ENCODE measurements at regions not wholly inside any gene's neighbourhood (a gene's known extent, or its start where the extent isn't known, plus 50 kb on each side); places are given as distances from the start of the nearest gene placed in this dataset.

DNA sequence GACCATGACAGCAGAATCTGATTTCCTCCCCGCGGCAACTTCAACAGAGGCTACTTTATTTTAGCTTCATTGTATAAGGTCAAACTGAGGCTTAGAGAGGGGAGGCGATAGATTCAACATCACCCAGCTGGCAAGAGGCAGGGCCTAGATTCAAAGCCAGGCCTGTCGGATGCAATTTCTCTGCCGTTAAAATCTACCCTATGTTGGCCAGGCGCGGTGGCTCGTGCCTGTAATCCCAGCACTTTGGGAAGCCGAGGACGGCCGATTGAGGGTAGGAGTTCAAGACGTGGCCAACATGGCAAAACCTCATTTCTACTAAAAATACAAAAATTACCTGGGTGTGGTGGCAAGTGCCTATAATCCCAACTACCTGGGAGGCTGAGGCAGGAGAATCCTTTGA is 182.2 kb downstream of the BCOR start:
- Mint-ChIP-seq H3K27me3 (ENCODE audit: low read depth in 3 of 3) (peaks cover 1 to 8% (median 3%) of the 10 kb centered on the region in 3 donors), H3K9me3 (no peaks in the 10 kb centered on the region), H3K4me1 (no peaks in the 10 kb centered on the region), H3K4me3 (no peak overlapping the region), H3K27ac (no peak overlapping the region), H3K36me3 (no peaks in the 10 kb centered on the region)
- no peak for DNase-seq

DNA sequence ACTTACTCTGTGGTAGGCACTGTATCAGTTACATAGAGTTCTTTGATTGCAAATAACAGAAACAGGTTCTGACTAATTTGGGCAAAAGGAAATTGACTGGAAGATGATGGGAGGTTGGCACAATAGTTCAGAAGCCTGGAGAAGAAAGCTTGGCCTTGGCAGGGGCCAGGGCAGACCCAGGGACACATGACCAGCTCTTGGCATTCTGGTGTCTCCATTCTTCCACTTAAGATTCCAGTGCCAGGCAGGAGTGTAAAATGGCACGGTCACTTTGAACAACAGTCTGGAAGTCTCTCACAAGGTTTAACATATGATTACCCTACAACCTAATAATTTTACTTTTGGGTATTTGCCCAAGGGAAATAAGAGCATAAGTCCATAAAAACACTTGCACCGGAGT is 175.9 kb downstream of the BCOR start:
- H3K4me3 Mint-ChIP-seq, result no peak overlapping the region
- no peaks in the 10 kb centered on the region for H3K36me3 Mint-ChIP-seq
- H3K27ac Mint-ChIP-seq, result peak overlapping the region in 1 of 6 donors; percentile 12

GRCh38 chrX:39922488-39922887 is 175.3 kb downstream of the BCOR start:
- Mint-ChIP-seq H3K9me3 (no peaks in the 10 kb centered on the region), H3K27me3 (ENCODE audit: low read depth in 3 of 3) (peaks cover 0 to 9% (median 2%) of the 10 kb centered on the region in 3 donors), H3K27ac (no peak overlapping the region), H3K36me3 (no peaks in the 10 kb centered on the region), H3K4me1 (no peaks in the 10 kb centered on the region), H3K4me3 (no peak overlapping the region)
- no peak for DNase-seq

More for the DNA sequence above, 175.9 kb downstream of the BCOR start:
- no peak for DNase-seq
- no peaks in the 10 kb centered on the region for H3K4me1 Mint-ChIP-seq
- H3K27me3 Mint-ChIP-seq (ENCODE audit: low read depth in 3 of 3), result peaks cover 0 to 9% (median 3%) of the 10 kb centered on the region in 3 donors
- H3K9me3 Mint-ChIP-seq, result no peaks in the 10 kb centered on the region

GRCh38 chrX:39922926-39923325 is 174.8 kb downstream of the BCOR start:
- Mint-ChIP-seq H3K4me1 (no peaks in the 10 kb centered on the region), H3K4me3 (no peak overlapping the region), H3K36me3 (no peaks in the 10 kb centered on the region), H3K9me3 (no peaks in the 10 kb centered on the region), H3K27me3 (ENCODE audit: low read depth in 3 of 3) (peaks cover 0 to 7% (median 2%) of the 10 kb centered on the region in 3 donors), H3K27ac (no peak overlapping the region)
- no peak for DNase-seq

DNA sequence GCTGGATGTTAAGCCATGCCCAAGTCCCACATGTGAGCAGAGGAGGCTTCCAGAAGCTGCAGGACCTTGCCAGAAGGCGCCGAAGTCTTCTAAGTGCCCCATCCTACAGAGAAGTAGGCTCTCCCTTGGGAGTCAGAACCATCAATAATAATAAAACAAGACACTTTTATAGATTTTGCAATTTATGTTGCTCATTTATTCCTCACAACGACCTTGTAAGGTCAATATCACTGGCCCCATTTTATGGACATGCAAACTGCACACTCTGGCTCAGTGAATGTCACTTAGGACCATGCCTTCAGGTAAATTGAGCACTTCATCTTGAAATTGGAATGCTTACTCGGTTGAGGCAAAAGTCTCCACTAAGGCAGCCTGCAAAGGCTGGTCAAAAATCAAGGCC is 170.4 kb downstream of the BCOR start:
- Mint-ChIP-seq H3K4me1 (no peaks in the 10 kb centered on the region), H3K36me3 (no peaks in the 10 kb centered on the region), H3K27ac (no peak overlapping the region), H3K27me3 (ENCODE audit: low read depth in 3 of 3) (peaks cover 2 to 6% (median 3%) of the 10 kb centered on the region in 3 donors), H3K4me3 (no peak overlapping the region), H3K9me3 (no peaks in the 10 kb centered on the region)
- DNase-seq, result no peak

DNA sequence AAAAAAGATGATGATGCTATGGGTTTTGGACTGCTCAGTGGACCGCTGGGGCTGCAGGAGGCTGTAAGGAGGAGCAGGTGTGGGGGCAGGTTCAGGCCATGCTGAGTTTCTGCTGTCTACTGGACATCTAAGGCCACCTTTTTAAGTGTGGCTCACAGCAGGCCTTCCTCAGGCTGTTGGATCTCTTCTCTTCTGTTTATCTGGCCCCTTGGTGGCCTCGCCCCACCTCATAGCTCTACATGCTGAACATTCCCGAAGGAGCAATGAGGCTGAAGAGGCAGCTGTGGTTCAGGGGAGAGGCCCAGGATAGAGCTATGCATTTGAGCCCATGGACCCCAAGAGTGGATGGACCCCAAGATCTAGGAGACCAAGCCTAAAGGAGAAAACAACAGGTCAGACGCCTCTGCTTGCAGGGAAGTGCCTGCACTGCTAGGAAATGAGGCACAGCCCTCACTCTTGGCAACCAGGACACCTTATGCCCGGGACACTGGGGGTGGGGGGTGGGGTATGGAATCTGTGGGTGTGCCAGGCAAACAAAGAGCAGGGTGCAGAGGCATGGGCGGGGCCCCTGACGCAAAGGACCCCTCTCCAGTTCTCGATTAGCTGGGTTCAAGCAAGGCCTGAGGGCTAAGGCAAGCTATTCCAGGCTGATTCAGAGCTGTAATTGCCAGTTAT is 168.9 kb downstream of the BCOR start:
- H3K4me3 Mint-ChIP-seq, result no peak overlapping the region
- DNase-seq, result no peak
- H3K9me3 Mint-ChIP-seq, result no peaks in the 10 kb centered on the region
- H3K4me1 Mint-ChIP-seq, result no peaks in the 10 kb centered on the region
- no peak overlapping the region for H3K27ac Mint-ChIP-seq
- no peaks in the 10 kb centered on the region for H3K36me3 Mint-ChIP-seq
- H3K27me3 Mint-ChIP-seq (ENCODE audit: low read depth in 3 of 3), result peaks cover 2 to 6% (median 3%) of the 10 kb centered on the region in 3 donors

DNA sequence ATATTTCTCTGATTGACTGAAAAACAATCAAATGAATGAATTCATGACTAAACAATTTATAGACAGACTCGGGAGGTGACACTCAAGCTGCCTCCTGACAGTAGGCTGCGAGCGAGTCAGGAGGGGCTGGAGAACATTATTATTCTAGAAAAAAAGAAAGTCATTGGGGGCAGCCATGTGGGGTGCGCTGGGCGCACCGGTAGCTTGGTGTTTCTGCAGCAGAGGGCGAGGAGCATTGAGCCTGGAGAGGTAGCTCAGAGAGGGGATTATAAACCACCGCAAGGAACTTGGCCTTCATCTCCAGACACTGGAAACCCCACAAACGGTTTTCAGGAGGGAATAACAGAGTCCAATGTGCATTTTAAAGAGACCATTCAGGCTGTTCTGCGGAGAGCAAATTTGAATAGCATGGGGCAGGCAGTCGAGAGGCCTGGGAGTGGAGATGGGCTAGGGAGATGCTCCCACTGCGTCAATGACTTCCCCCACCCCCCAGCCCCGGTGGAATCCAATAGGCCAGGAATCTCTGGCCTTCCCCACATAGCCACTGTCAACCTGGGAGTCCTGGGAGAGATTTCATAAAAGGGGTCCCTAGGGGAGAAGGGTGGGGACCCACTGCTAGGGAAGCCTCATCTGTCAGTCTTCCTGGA is 168.3 kb downstream of the BCOR start:
- Mint-ChIP-seq H3K27me3 (ENCODE audit: low read depth in 3 of 3) (peaks cover 2 to 6% (median 3%) of the 10 kb centered on the region in 3 donors), H3K4me3 (no peak overlapping the region), H3K27ac (no peak overlapping the region), H3K4me1 (no peaks in the 10 kb centered on the region), H3K36me3 (no peaks in the 10 kb centered on the region), H3K9me3 (no peaks in the 10 kb centered on the region)
- no peak for DNase-seq

GRCh38 chrX:39930786-39931528 is 166.8 kb downstream of the BCOR start:
- Mint-ChIP-seq H3K4me1 (no peaks in the 10 kb centered on the region), H3K4me3 (no peak overlapping the region), H3K36me3 (no peaks in the 10 kb centered on the region), H3K9me3 (no peaks in the 10 kb centered on the region), H3K27me3 (ENCODE audit: low read depth in 3 of 3) (peaks cover 2 to 6% (median 3%) of the 10 kb centered on the region in 3 donors), H3K27ac (no peak overlapping the region)
- DNase-seq, result no peak

GRCh38 chrX:39931529-39932282 is 166.1 kb downstream of the BCOR start:
- H3K36me3 Mint-ChIP-seq, result no peaks in the 10 kb centered on the region

DNA sequence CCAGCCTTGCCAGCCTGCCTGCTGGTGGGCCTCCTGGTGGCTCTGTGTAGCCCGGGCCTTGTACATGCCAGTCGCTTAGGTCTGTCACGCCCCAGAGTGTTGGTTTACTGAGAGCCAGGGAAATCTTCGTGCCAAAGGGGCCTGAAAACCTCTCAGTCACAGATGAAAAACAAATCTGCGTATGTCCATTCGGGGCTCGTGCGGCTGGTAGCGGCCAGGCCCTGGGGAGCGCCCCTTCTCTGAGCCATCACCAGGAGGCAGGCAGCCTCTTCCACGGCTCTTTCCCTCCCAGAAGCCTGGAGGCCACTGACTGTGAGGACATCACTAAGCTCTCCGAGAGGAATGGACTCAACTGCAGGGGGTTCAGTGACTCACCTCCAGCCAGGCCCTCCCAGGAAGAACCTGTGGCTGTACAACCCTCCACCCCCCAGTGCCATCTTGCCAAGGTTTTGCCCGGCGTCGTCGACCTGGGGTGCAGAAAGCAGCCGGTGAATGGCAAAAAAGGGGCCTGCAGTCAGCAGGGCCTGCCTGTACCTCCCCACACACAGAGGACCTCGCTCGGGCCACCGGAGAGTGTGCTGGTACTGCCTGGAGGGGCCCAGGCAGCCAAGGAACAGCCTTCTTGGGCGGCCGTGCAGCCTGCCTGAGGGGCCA is 162.2 kb downstream of the BCOR start:
- no peak overlapping the region for H3K27ac Mint-ChIP-seq
- H3K9me3 Mint-ChIP-seq, result no peaks in the 10 kb centered on the region
- DNase-seq, result no peak
- H3K36me3 Mint-ChIP-seq, result no peaks in the 10 kb centered on the region
- H3K4me3 Mint-ChIP-seq, result no peak overlapping the region
- H3K27me3 Mint-ChIP-seq (ENCODE audit: low read depth in 3 of 3), result peaks cover 0 to 2% (median 0%) of the 10 kb centered on the region in 3 donors
- H3K4me1 Mint-ChIP-seq, result peaks cover 13 to 16% of the 10 kb centered on the region in 2 donors

More at GRCh38 chrX:39931529-39932282, 166.1 kb downstream of the BCOR start:
- H3K4me1 Mint-ChIP-seq, result peaks cover 2 to 5% of the 10 kb centered on the region in 2 donors
- H3K27ac Mint-ChIP-seq, result no peak overlapping the region
- DNase-seq, result no peak
- peaks cover 0 to 6% (median 2%) of the 10 kb centered on the region in 3 donors for H3K27me3 Mint-ChIP-seq (ENCODE audit: low read depth in 3 of 3)
- H3K4me3 Mint-ChIP-seq, result no peak overlapping the region
- no peaks in the 10 kb centered on the region for H3K9me3 Mint-ChIP-seq

- peaks cover 13 to 16% of the 10 kb centered on the region in 2 donors for H3K4me1 Mint-ChIP-seq
- H3K27ac Mint-ChIP-seq, result peak overlapping the region; percentile 62 to 87 (median 82)
- no peaks in the 10 kb centered on the region for H3K36me3 Mint-ChIP-seq
- peak; percentile 11 to 29 (median 24) for DNase-seq
- H3K27me3 Mint-ChIP-seq (ENCODE audit: low read depth in 3 of 3), result peaks cover 0 to 2% (median 0%) of the 10 kb centered on the region in 3 donors
- no peaks in the 10 kb centered on the region for H3K9me3 Mint-ChIP-seq
- H3K4me3 Mint-ChIP-seq, result peak overlapping the region; percentile 60 to 84 (median 81)
Measured at GRCh38 chrX:39936886-39937770, 160.6 kb downstream of the BCOR start.

DNA sequence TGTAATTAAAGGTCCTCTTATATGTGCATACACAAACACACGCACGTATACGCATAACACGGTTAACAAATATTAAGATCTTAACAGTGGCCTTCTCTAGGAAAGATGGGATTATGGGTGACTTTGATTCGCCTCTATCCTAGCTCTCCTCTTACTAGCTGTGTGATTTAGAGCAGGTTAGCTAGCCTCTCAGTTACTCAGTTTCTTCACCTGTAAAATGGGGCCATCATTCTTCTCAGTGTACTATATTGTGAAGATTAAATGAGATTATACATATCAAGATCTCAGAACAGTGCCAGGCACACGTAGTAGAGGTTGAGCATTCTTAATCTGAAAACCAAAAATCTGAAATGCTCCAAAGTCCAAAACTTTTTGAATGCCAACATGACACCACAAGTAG is 159.3 kb downstream of the BCOR start:
- no peak for DNase-seq
- Mint-ChIP-seq H3K9me3 (peaks cover 0 to 3% (median 0%) of the 10 kb centered on the region in 6 donors), H3K27me3 (ENCODE audit: low read depth in 3 of 3) (peaks cover 0 to 4% (median 0%) of the 10 kb centered on the region in 3 donors), H3K4me3 (no peak overlapping the region), H3K36me3 (no peaks in the 10 kb centered on the region), H3K27ac (no peak overlapping the region), H3K4me1 (peaks cover 13 to 16% of the 10 kb centered on the region in 2 donors)

All from immature natural killer cell (primary cell).